Adrenal gland (tissue), 5 donors: ENCODE measurements at regions not wholly inside any gene's neighbourhood (a gene's known extent, or its start where the extent isn't known, plus 50 kb on each side); places are given as distances from the start of the nearest gene placed in this dataset.
"Not testable (repeated sequence)": the region's sequence is repeated elsewhere in the genome, so short reads cannot be mapped to it uniquely, and the experiment has no call there.

Experiments used
- CTCF ChIP-seq, 6 experiments: fragments of 450-650 bp in 4 of 6; fragments of 200-600 bp in 2 of 6; sonication (generic) in 1 of 6; IDR thresholded peaks; 1 replicate in 5 of 6; 2 replicates in 1 of 6; pipeline versions ENCODE4 v1.5.1 to v1.8.0; 2016 to 2021; ENCODE audit warnings: antibody characterized with exemption in 6 of 6, mild to moderate bottlenecking in 2 of 6, moderate library complexity in 1 of 6
- POLR2A ChIP-seq, 2 donors: fragments of 450-650 bp; IDR thresholded peaks; one replicate each; pipeline ENCODE4 v1.6.1; 2017; ENCODE audit warnings: antibody characterized with exemption in 2 of 2, mild to moderate bottlenecking in 2 of 2, moderate library complexity in 1 of 2
- donor health status: DM: no; HTN: no; CAD: no.

DNA sequence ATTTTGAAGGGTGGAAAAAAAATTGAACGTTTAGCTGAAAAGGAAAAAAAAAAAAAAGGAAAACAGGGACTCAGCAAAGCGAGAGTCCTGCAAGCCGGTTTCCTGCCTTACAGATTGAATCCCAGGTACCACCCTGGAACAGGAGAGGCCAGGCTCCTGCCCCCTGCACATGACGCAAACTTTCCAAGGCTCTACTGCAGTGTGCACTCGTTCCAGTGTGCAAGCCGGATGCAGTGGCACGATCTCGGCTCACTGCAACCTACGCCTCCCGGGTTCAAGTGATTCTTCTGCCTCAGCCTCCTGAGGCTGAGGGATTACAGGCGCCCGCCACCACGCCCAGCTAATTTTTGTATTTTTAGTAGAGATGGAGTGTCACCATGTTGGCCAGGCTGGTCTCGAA lies 618.7 kb upstream of the CDH10 start:
- TF ChIP-seq CTCF, POLR2A (IDR thresholded peaks at IDR 0.05): not testable (repeated sequence)
